ENCODE measurements at regions not wholly inside any gene's neighbourhood (a gene's known extent, or its start where the extent isn't known, plus 50 kb on each side); places are given as distances from the start of the nearest gene placed in this dataset.

- DNase-seq (ENCODE audit: low read depth), result no peak
- TF ChIP-seq CTCF (IDR thresholded peaks at IDR 0.05; ENCODE audit: insufficient read depth, low read depth, low read length, missing control alignments), result no peak
- no peak overlapping the region for H3K4me3 ChIP-seq (ENCODE audit: low read length)
These were observed 169.6 kb downstream of the CRYBB2 start for GRCh38 chr22:25388866-25389540.

DNA sequence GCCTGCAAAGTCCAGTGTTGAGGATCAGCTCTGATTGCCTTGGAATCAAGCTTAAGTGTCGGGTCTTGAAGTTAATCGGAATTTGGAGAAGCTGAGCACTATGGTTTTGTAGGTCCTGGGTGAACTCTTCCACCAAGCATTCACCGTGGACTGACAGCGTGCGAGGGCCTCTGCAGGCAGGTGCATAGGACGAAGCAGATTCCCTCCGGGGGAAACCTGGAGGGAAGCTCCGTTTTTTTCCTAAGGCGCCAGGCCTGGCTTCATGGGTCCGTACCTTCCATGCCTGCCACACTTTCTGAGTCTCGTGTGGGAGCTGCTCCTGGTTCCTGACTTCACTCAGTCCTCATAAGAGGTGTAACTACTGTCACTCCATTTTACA is 170.1 kb downstream of the CRYBB2 start:
- no peak overlapping the region for H3K4me3 ChIP-seq (ENCODE audit: low read length)
- DNase-seq (ENCODE audit: low read depth), result no peak
- no peak for TF ChIP-seq CTCF (IDR thresholded peaks at IDR 0.05; ENCODE audit: insufficient read depth, low read depth, low read length, missing control alignments)

DNA sequence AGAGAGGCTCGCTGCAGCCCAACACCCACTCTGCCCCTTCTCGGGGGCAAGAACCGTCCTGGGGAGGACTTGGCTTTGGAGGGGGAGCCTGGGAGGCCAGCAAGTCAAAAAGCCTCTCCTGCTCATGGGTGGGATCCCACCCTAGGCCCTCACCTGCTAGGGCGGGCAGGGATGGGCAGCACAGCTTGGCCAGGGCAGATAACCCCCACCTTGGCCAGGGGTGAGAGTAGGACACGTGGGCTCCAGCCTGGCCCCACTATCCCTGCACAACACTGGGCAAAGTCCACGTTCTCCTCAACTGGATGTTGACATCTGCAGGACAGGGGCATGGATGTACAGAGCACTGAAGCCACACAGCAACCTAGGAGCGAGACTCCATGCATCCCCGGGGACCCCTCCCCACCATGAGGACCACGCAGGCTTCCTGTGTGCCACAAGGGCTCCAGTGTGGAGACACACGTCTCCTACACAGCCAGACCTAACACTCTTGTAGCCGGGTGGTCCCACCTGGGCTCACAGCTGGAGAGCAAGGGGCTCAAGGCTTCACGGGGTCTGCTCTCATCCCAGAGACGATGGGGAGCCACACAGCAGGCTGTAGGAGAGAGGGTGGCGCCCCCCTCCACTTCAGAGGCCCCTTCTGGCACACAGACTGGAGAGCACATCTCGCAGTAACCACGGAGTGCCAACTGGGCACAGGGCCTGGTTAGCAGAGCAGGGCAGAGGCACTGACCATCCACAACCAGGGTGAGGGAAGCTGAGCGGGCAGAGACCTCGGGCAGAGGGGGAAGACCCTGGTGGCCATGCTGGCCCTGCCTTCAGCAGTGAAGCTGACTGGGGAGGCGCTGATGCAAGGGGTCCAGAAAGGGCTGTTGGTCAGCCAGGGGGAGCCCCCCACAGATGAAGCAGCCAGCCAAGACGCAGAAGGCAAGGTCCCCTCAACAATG is 171.1 kb downstream of the CRYBB2 start:
- no peak overlapping the region for H3K4me3 ChIP-seq (ENCODE audit: low read length)
- no peak for TF ChIP-seq CTCF (IDR thresholded peaks at IDR 0.05; ENCODE audit: insufficient read depth, low read depth, low read length, missing control alignments)
- no peak for DNase-seq (ENCODE audit: low read depth)

- no peak for DNase-seq (ENCODE audit: low read depth)
- TF ChIP-seq CTCF (IDR thresholded peaks at IDR 0.05; ENCODE audit: insufficient read depth, low read depth, low read length, missing control alignments), result no peak
- H3K4me3 ChIP-seq (ENCODE audit: low read length), result no peak overlapping the region
These were observed 171.9 kb upstream of the GRK3 start for GRCh38 chr22:25392584-25392983.

GRCh38 chr22:25393121-25393805 is 171.2 kb upstream of the GRK3 start:
- H3K4me3 ChIP-seq (ENCODE audit: low read length), result no peak overlapping the region
- no peak for DNase-seq (ENCODE audit: low read depth)
- TF ChIP-seq CTCF (IDR thresholded peaks at IDR 0.05; ENCODE audit: insufficient read depth, low read depth, low read length, missing control alignments), result no peak

GRCh38 chr22:25395468-25395867 is 169.0 kb upstream of the GRK3 start:
- TF ChIP-seq CTCF (IDR thresholded peaks at IDR 0.05; ENCODE audit: insufficient read depth, low read depth, low read length, missing control alignments), result no peak
- DNase-seq (ENCODE audit: low read depth), result no peak
- no peak overlapping the region for H3K4me3 ChIP-seq (ENCODE audit: low read length)

Measured in epithelial cell of esophagus (primary cell).